ENCODE measurements at regions not wholly inside any gene's neighbourhood (a gene's known extent, or its start where the extent isn't known, plus 50 kb on each side); places are given as distances from the start of the nearest gene placed in this dataset.

DNA sequence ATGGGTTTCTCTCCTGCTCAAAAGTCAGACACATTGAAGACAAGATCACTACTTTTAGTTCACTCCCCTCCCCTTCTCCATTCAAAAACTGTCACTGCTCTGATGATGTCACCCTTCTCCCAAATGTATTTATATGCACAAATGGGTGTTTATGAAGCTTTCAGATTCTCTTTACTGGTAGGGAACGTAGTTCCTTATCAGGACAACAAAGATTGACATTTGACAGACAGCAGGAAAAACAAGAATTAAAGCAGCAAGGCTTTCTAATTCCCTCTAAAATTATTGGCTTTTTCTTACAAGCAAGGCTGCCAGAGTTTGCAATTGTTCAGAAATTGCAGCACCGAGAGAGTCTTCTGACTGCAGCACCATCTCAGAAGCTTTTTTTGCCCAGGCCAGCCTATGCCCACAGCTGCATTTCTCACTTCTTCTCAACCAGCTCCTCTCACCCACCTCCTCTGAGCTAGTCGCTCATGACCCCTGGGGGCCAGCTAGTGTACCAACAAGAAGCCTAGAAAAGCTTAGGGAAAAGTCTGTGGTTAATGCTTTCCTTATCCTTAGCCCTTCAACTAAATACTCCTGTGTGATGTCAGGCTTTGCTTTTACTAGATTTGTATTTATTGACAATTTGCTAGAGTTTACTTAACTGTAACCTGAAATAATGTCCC is 265.1 kb downstream of the HTR7 start:
- no peak for TF ChIP-seq POLR2A (IDR thresholded peaks at IDR 0.05)
- TF ChIP-seq, protein P1, sequence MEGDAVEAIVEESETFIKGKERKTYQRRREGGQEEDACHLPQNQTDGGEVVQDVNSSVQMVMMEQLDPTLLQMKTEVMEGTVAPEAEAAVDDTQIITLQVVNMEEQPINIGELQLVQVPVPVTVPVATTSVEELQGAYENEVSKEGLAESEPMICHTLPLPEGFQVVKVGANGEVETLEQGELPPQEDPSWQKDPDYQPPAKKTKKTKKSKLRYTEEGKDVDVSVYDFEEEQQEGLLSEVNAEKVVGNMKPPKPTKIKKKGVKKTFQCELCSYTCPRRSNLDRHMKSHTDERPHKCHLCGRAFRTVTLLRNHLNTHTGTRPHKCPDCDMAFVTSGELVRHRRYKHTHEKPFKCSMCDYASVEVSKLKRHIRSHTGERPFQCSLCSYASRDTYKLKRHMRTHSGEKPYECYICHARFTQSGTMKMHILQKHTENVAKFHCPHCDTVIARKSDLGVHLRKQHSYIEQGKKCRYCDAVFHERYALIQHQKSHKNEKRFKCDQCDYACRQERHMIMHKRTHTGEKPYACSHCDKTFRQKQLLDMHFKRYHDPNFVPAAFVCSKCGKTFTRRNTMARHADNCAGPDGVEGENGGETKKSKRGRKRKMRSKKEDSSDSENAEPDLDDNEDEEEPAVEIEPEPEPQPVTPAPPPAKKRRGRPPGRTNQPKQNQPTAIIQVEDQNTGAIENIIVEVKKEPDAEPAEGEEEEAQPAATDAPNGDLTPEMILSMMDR (IDR thresholded peaks at IDR 0.05) = peak in 2 of 6 experiments; percentile 22 to 26
